ENCODE measurements at regions not wholly inside any gene's neighbourhood (a gene's known extent, or its start where the extent isn't known, plus 50 kb on each side); places are given as distances from the start of the nearest gene placed in this dataset.

DNA sequence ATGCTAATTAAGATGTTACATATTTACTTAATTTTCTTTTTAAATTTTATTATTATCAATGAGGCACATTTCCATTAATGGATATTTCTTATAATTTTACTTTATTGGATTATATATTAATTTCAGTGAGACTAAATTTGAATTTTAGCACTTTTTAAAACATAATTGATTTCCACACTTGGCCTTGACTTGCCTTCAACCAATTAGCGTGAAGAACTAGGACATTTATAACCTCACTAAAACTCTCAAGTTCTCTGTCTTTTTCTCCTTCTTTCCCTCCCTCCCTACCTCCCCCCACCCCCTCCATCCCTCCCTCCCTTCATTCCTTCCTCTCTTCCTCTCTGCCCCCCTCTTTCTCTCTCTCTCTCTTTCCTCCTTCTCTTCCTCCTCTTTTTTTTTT lies 1618.1 kb downstream of the C4orf33 start:
- TF ChIP-seq, protein P1, sequence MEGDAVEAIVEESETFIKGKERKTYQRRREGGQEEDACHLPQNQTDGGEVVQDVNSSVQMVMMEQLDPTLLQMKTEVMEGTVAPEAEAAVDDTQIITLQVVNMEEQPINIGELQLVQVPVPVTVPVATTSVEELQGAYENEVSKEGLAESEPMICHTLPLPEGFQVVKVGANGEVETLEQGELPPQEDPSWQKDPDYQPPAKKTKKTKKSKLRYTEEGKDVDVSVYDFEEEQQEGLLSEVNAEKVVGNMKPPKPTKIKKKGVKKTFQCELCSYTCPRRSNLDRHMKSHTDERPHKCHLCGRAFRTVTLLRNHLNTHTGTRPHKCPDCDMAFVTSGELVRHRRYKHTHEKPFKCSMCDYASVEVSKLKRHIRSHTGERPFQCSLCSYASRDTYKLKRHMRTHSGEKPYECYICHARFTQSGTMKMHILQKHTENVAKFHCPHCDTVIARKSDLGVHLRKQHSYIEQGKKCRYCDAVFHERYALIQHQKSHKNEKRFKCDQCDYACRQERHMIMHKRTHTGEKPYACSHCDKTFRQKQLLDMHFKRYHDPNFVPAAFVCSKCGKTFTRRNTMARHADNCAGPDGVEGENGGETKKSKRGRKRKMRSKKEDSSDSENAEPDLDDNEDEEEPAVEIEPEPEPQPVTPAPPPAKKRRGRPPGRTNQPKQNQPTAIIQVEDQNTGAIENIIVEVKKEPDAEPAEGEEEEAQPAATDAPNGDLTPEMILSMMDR (IDR thresholded peaks at IDR 0.05; ENCODE audit: poor library complexity): no peak
- TF ChIP-seq EZH2 (IDR thresholded peaks at IDR 0.05; ENCODE audit: borderline replicate concordance) (no peak), EZH2phosphoT487 (IDR thresholded peaks at IDR 0.05; ENCODE audit: low read depth, severe bottlenecking, unreplicated experiment) (no peak)

Measured in hepatocyte (in vitro differentiated cells).